Cardiac muscle cell (in vitro differentiated cells and primary cell): ENCODE measurements at regions not wholly inside any gene's neighbourhood (a gene's known extent, or its start where the extent isn't known, plus 50 kb on each side); places are given as distances from the start of the nearest gene placed in this dataset.

Source experiments
- DNase-seq, 2 donors: peaks; one replicate each; pipeline versions ENCODE4 v3.0.0 to v3.0.0-alpha.2; 2010 to 2017; ENCODE audit warnings: low read depth in 1 of 2, low spot score in 1 of 2
- H3K27ac ChIP-seq: fragments of 200-600 bp; sonication (generic); 2 replicates; pipeline ENCODE4 v1.5.1; 2016
- H3K27me3 ChIP-seq: fragments of 200-600 bp; sonication (generic); 2 replicates; pipeline ENCODE4 v1.6.0; 2016; ENCODE audit warnings: control low read depth
- H3K36me3 ChIP-seq: fragments of 200-600 bp; sonication (generic); 2 replicates; pipeline ENCODE4 v1.5.1; 2016; ENCODE audit warnings: control low read depth
- H3K4me1 ChIP-seq: fragments of 200-600 bp; sonication (generic); 2 replicates; pipeline ENCODE4 v1.8.1; 2017; ENCODE audit warnings: low read depth, mild to moderate bottlenecking, mixed run types
- H3K4me3 ChIP-seq: fragments of 200-600 bp; sonication (generic); 2 replicates; pipeline ENCODE4 v1.5.1; 2016; ENCODE audit warnings: mild to moderate bottlenecking
- H3K9me3 ChIP-seq: fragments of 200-600 bp; sonication (generic); 2 replicates; pipeline ENCODE4 v1.5.1; 2017; ENCODE audit warnings: low read depth, mild to moderate bottlenecking, control low read depth
- CTCF ChIP-seq: IDR thresholded peaks from 2 replicates; pipeline ENCODE4 v1.5.1; 2012; ENCODE audit warnings: low read depth, mild to moderate bottlenecking, low read length

- Histone ChIP-seq H3K9me3 (no peaks in the 10 kb centered on the region), H3K27ac (no peak overlapping the region), H3K36me3 (no peaks in the 10 kb centered on the region), H3K4me1 (no peaks in the 10 kb centered on the region), H3K27me3 (no peaks in the 10 kb centered on the region), H3K4me3 (no peak overlapping the region)
- DNase-seq: no peak
- no peak for TF ChIP-seq CTCF
These were observed 152.9 kb upstream of the CHD1 start for GRCh38 chr5:99081711-99082110.

- no peak for DNase-seq
- H3K9me3 ChIP-seq: no peaks in the 10 kb centered on the region
These were observed 148.2 kb upstream of the CHD1 start for GRCh38 chr5:99076723-99077640.

DNA sequence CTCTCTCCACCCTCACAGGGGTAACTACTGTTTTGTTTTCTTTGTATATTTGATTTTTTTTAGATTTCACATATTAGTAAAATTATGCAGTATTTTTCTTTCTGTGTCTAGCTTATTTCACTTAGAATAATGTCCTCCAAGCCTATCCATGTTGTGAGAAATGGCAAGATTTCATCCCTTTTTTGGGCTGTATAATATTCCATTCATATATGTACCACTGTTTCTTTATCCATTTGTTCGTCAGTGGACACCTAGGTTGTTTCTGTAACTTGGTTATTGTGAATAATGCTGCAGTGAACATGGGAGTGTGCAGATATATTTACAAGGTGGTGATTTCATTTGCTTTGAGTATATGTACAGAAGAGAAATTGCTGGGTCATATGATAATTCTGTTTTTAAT lies 144.0 kb upstream of the CHD1 start:
- no peak for DNase-seq
- no peak overlapping the region for H3K4me3 ChIP-seq

More at GRCh38 chr5:99076723-99077640, 148.2 kb upstream of the CHD1 start:
- H3K4me3 ChIP-seq: no peak overlapping the region
- no peaks in the 10 kb centered on the region for H3K27me3 ChIP-seq
- H3K4me1 ChIP-seq: no peaks in the 10 kb centered on the region
- no peak overlapping the region for H3K27ac ChIP-seq
- no peak for TF ChIP-seq CTCF
- no peaks in the 10 kb centered on the region for H3K36me3 ChIP-seq

GRCh38 chr5:99070822-99071221 lies 142.0 kb upstream of the CHD1 start:
- H3K27me3 ChIP-seq: no peaks in the 10 kb centered on the region
- no peak for TF ChIP-seq CTCF
- H3K9me3 ChIP-seq: no peaks in the 10 kb centered on the region
- no peak overlapping the region for H3K27ac ChIP-seq
- no peak overlapping the region for H3K4me3 ChIP-seq
- no peak for DNase-seq
- no peaks in the 10 kb centered on the region for H3K4me1 ChIP-seq
- H3K36me3 ChIP-seq: no peaks in the 10 kb centered on the region

More for the DNA sequence above, 144.0 kb upstream of the CHD1 start:
- Histone ChIP-seq H3K9me3 (no peaks in the 10 kb centered on the region), H3K27ac (no peak overlapping the region), H3K4me1 (no peaks in the 10 kb centered on the region), H3K27me3 (no peaks in the 10 kb centered on the region), H3K36me3 (no peaks in the 10 kb centered on the region)
- no peak for TF ChIP-seq CTCF

- Histone ChIP-seq H3K4me1 (no peaks in the 10 kb centered on the region), H3K9me3 (no peaks in the 10 kb centered on the region), H3K36me3 (no peaks in the 10 kb centered on the region), H3K27me3 (no peaks in the 10 kb centered on the region), H3K4me3 (no peak overlapping the region), H3K27ac (no peak overlapping the region)
- DNase-seq: no peak
- TF ChIP-seq CTCF: no peak
These were observed 141.6 kb upstream of the CHD1 start for GRCh38 chr5:99070362-99070761.
